ENCODE measurements at regions not wholly inside any gene's neighbourhood (a gene's known extent, or its start where the extent isn't known, plus 50 kb on each side); places are given as distances from the start of the nearest gene placed in this dataset.
"Not testable (repeated sequence)": the region's sequence is repeated elsewhere in the genome, so short reads cannot be mapped to it uniquely, and the experiment has no call there.

GRCh38 chr5:135264451-135265440, 134.3 kb downstream of the MACROH2A1 start:
- TF ChIP-seq, protein P1, sequence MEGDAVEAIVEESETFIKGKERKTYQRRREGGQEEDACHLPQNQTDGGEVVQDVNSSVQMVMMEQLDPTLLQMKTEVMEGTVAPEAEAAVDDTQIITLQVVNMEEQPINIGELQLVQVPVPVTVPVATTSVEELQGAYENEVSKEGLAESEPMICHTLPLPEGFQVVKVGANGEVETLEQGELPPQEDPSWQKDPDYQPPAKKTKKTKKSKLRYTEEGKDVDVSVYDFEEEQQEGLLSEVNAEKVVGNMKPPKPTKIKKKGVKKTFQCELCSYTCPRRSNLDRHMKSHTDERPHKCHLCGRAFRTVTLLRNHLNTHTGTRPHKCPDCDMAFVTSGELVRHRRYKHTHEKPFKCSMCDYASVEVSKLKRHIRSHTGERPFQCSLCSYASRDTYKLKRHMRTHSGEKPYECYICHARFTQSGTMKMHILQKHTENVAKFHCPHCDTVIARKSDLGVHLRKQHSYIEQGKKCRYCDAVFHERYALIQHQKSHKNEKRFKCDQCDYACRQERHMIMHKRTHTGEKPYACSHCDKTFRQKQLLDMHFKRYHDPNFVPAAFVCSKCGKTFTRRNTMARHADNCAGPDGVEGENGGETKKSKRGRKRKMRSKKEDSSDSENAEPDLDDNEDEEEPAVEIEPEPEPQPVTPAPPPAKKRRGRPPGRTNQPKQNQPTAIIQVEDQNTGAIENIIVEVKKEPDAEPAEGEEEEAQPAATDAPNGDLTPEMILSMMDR (IDR thresholded peaks at IDR 0.05; ENCODE audit: insufficient read depth, low read length, poor library complexity, severe bottlenecking), result no peak
- no peaks in the 10 kb centered on the region; the same call in 1 of the 2 replicates for H3K27me3 ChIP-seq (replicated peaks; ENCODE audit: control insufficient read depth, insufficient read depth, low read length)
- H3K4me3 ChIP-seq (replicated peaks; ENCODE audit: low read depth, low read length), result no peak overlapping the region
- no peak for DNase-seq (ENCODE audit: extremely low read depth, insufficient read length)
- no peaks in the 10 kb centered on the region for H3K36me3 ChIP-seq (ENCODE audit: control insufficient read depth, insufficient read depth, low read length)

GRCh38 chr5:135263022-135263668, 135.9 kb downstream of the MACROH2A1 start:
- no peak overlapping the region for H3K4me3 ChIP-seq (replicated peaks; ENCODE audit: low read depth, low read length)
- H3K27me3 ChIP-seq (replicated peaks; ENCODE audit: control insufficient read depth, insufficient read depth, low read length), result no peaks in the 10 kb centered on the region; the same call in 1 of the 2 replicates
- TF ChIP-seq, protein P1 (IDR thresholded peaks at IDR 0.05; ENCODE audit: insufficient read depth, low read length, poor library complexity, severe bottlenecking), result no peak
- no peak for DNase-seq (ENCODE audit: extremely low read depth, insufficient read length)
- H3K36me3 ChIP-seq (ENCODE audit: control insufficient read depth, insufficient read depth, low read length), result no peaks in the 10 kb centered on the region

- TF ChIP-seq, protein P1 (IDR thresholded peaks at IDR 0.05; ENCODE audit: insufficient read depth, low read length, poor library complexity, severe bottlenecking), result no peak
- Histone ChIP-seq H3K36me3 (ENCODE audit: control insufficient read depth, insufficient read depth, low read length) (no peaks in the 10 kb centered on the region), H3K27me3 (replicated peaks; ENCODE audit: control insufficient read depth, insufficient read depth, low read length) (no peaks in the 10 kb centered on the region; the same call in 1 of the 2 replicates), H3K4me3 (replicated peaks; ENCODE audit: low read depth, low read length) (no peak overlapping the region)
- DNase-seq (ENCODE audit: extremely low read depth, insufficient read length), result no peak
These were observed 136.7 kb downstream of the MACROH2A1 start for GRCh38 chr5:135262364-135262763.

- not testable (repeated sequence) for DNase-seq (ENCODE audit: extremely low read depth, insufficient read length); H3K27me3 ChIP-seq (replicated peaks; ENCODE audit: control insufficient read depth, insufficient read depth, low read length); H3K36me3 ChIP-seq (ENCODE audit: control insufficient read depth, insufficient read depth, low read length); H3K4me3 ChIP-seq (replicated peaks; ENCODE audit: low read depth, low read length)
These were observed 138.9 kb downstream of the MACROH2A1 start for GRCh38 chr5:135260108-135260507.

DNA sequence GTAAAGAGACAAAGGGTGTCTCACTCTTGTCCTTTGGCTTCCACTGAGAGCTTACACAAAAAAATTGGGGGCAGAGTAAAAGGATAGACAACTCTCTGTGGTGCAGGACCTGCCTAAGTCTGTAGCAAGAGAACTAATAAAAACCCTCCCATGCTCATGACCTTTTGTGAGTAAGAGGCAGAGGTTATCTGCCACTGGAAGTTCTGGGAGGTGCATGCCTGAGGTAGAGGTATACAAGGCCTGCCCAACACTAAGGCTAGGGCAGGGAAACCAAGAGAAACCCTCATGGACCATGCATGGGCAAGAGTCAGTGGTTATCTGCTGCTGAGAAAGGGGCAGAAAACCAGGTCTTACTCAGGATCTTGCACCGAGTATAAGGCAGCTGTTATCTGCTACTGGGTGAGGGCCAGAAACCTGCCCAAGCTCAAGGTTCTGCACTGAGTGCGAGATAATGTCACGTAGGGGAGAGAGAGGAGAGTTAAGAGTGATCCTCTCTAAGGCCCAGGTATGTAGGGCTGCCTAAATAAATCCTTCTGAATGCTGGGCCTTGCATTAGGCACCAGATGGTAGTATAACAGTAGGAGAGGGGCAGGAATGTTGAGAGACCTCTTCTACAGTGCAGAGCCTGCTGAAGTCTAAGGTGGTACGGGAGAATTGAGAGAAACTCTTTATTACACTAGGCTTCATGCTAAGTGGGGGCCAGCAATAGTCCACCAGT, 143.4 kb downstream of the MACROH2A1 start:
- Histone ChIP-seq H3K4me3 (replicated peaks; ENCODE audit: low read depth, low read length) (no peak overlapping the region), H3K36me3 (ENCODE audit: control insufficient read depth, insufficient read depth, low read length) (no peaks in the 10 kb centered on the region), H3K27me3 (replicated peaks; ENCODE audit: control insufficient read depth, insufficient read depth, low read length) (peaks cover 1% of the 10 kb centered on the region; the same call in 1 of the 2 replicates)
- TF ChIP-seq, protein P1 (IDR thresholded peaks at IDR 0.05; ENCODE audit: insufficient read depth, low read length, poor library complexity, severe bottlenecking), result no peak
- DNase-seq (ENCODE audit: extremely low read depth, insufficient read length), result no peak

Measured in GM06990 (cell line).